Right lobe of liver (tissue), 4 donors: ENCODE measurements at regions not wholly inside any gene's neighbourhood (a gene's known extent, or its start where the extent isn't known, plus 50 kb on each side); places are given as distances from the start of the nearest gene placed in this dataset.

ENCODE experiments used
- POLR2A ChIP-seq: fragments of 450-650 bp; IDR thresholded peaks from one replicate; pipeline ENCODE4 v1.6.1; 2017; ENCODE audit warnings: antibody characterized with exemption, mild to moderate bottlenecking
- TF ChIP-seq, protein P1 (sequence below), 4 donors: fragments of 200-600 bp in 3 of 4; fragments of 450-650 bp in 1 of 4; IDR thresholded peaks; one replicate each; pipeline versions ENCODE4 v1.5.1 to v1.8.0; 2016 to 2022; ENCODE audit warnings: antibody characterized with exemption in 4 of 4, mild to moderate bottlenecking in 2 of 4
- donor health status: DM: no; HTN: no; CAD: no.
- donor health status: DM: no; HTN: no; CAD: no.
- donor health status: DM: no; HTN: yes; CAD: no.

DNA sequence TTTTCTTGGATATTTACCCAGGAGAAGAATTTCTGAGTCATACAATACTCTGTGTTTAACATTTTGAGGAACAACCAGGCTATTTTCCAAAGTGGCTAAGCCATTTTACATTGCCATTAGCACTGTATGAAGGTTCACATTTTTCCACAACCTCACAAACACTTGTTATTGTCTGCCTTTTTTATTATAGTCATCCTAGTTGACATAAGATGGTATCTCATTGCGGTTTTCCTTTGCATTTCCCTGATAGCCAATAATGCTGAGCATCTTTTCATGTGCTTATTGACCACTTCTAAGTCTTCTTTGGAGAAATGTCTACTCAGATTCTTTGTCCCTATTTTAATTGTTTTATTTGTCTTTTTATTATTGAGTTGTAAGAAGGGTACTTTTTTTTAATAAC, 107.4 kb upstream of the CES5A start:
- TF ChIP-seq, protein P1, sequence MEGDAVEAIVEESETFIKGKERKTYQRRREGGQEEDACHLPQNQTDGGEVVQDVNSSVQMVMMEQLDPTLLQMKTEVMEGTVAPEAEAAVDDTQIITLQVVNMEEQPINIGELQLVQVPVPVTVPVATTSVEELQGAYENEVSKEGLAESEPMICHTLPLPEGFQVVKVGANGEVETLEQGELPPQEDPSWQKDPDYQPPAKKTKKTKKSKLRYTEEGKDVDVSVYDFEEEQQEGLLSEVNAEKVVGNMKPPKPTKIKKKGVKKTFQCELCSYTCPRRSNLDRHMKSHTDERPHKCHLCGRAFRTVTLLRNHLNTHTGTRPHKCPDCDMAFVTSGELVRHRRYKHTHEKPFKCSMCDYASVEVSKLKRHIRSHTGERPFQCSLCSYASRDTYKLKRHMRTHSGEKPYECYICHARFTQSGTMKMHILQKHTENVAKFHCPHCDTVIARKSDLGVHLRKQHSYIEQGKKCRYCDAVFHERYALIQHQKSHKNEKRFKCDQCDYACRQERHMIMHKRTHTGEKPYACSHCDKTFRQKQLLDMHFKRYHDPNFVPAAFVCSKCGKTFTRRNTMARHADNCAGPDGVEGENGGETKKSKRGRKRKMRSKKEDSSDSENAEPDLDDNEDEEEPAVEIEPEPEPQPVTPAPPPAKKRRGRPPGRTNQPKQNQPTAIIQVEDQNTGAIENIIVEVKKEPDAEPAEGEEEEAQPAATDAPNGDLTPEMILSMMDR (IDR thresholded peaks at IDR 0.05): no peak
- TF ChIP-seq POLR2A: no peak
